WTC11 (cell line): ENCODE measurements at regions not wholly inside any gene's neighbourhood (a gene's known extent, or its start where the extent isn't known, plus 50 kb on each side); places are given as distances from the start of the nearest gene placed in this dataset.
A peak's percentile ranks its signal among the peaks of the same experiment; 100 is the strongest.

Experiments used
- ATAC-seq: fragments of 200-7000 bp; cut with Tn5 transposase; 2 replicates; pipeline ENCODE4 v1.10.0; 2021; ENCODE audit warnings: mild to moderate bottlenecking, moderate library complexity
- CTCF ChIA-PET: fragments of 300-600 bp; sonication (Branson Sonifier 250); formaldehyde crosslinking; loops from one replicate; lab custom pipeline; 2021; ENCODE audit warnings: antibody characterized with exemption; lab: Charles Lee
- POLR2A ChIA-PET: fragments of 350-600 bp; sonication (Branson Sonifier 250); formaldehyde crosslinking; loops from one replicate; lab custom pipeline; 2021; ENCODE audit warnings: antibody characterized with exemption; lab: Charles Lee
- DNase-seq: peaks from one replicate; pipeline ENCODE4 v3.0.0; 2021; ENCODE audit warnings: low spot score
- H3K27ac Mint-ChIP-seq: 2 replicates; pipeline ENCODE4 v1.8.0; 2021; ENCODE audit warnings: mixed read lengths
- H3K27me3 Mint-ChIP-seq: 2 replicates; pipeline ENCODE4 v1.8.0; 2021; ENCODE audit warnings: low read depth, mild to moderate bottlenecking, moderate library complexity, mixed read lengths
- H3K36me3 Mint-ChIP-seq: 2 replicates; pipeline ENCODE4 v1.8.0; 2021; ENCODE audit warnings: mixed read lengths
- H3K4me1 Mint-ChIP-seq: 2 replicates; pipeline ENCODE4 v1.8.0; 2022; ENCODE audit warnings: mixed read lengths
- H3K4me3 Mint-ChIP-seq: 2 replicates; pipeline ENCODE4 v1.8.0; 2021; ENCODE audit warnings: mild to moderate bottlenecking, moderate library complexity, mixed read lengths
- H3K9me3 Mint-ChIP-seq: 2 replicates; pipeline ENCODE4 v1.8.0; 2021; ENCODE audit warnings: mixed read lengths
- ATF1 ChIP-seq: sonication (generic); formaldehyde crosslinking; IDR thresholded peaks from 2 replicates; pipeline ENCODE4 v1.8.1; 2023; ENCODE audit warnings: mild to moderate bottlenecking, moderate library complexity, missing genetic modification reagents
- ATF6 ChIP-seq: sonication (generic); formaldehyde crosslinking; IDR thresholded peaks from 2 replicates; pipeline ENCODE4 v1.8.1; 2023; ENCODE audit warnings: mild to moderate bottlenecking, missing genetic modification reagents
- CREB1 ChIP-seq: sonication (generic); formaldehyde crosslinking; IDR thresholded peaks from 2 replicates; pipeline ENCODE4 v1.8.0; 2023; ENCODE audit warnings: mild to moderate bottlenecking, missing genetic modification reagents
- CREM ChIP-seq: sonication (generic); formaldehyde crosslinking; IDR thresholded peaks from 2 replicates; pipeline ENCODE4 v1.8.1; 2022; ENCODE audit warnings: mild to moderate bottlenecking, missing genetic modification reagents, moderate library complexity
- ERG ChIP-seq: fragments of 250-450 bp; sonication (Bioruptor Pico); IDR thresholded peaks from 2 replicates; pipeline ENCODE4 v1.8.0; 2021; ENCODE audit warnings: mild to moderate bottlenecking
- ESRRA ChIP-seq: sonication (generic); formaldehyde crosslinking; IDR thresholded peaks from 2 replicates; pipeline ENCODE4 v1.8.1; 2022; ENCODE audit warnings: mild to moderate bottlenecking, missing genetic modification reagents, borderline replicate concordance
- GABPB1 ChIP-seq: sonication (generic); formaldehyde crosslinking; IDR thresholded peaks from 2 replicates; pipeline ENCODE4 v1.8.1; 2023; ENCODE audit warnings: mild to moderate bottlenecking, missing genetic modification reagents
- HMGA2 ChIP-seq: fragments of 250-450 bp; sonication (Bioruptor Pico); IDR thresholded peaks from 2 replicates; pipeline ENCODE4 v1.4.0; 2021; ENCODE audit warnings: mild to moderate bottlenecking, moderate library complexity
- JAZF1 ChIP-seq: fragments of 250-450 bp; sonication (Bioruptor Pico); IDR thresholded peaks from 2 replicates; pipeline ENCODE4 v1.9.0; 2021; ENCODE audit warnings: moderate library complexity, mild to moderate bottlenecking, inconsistent platforms
- NFE2L1 ChIP-seq: sonication (generic); formaldehyde crosslinking; IDR thresholded peaks from 2 replicates; pipeline ENCODE4 v1.8.1; 2023; ENCODE audit warnings: missing genetic modification reagents
- PREB ChIP-seq: sonication (generic); formaldehyde crosslinking; IDR thresholded peaks from 2 replicates; pipeline ENCODE4 v1.8.1; 2022; ENCODE audit warnings: mild to moderate bottlenecking, missing genetic modification reagents, moderate library complexity, borderline replicate concordance
- PRRX2 ChIP-seq: fragments of 250-450 bp; sonication (Bioruptor Pico); IDR thresholded peaks from 2 replicates; pipeline ENCODE4 v1.8.0; 2021; ENCODE audit warnings: mild to moderate bottlenecking
- SMAD3 ChIP-seq: sonication (generic); formaldehyde crosslinking; IDR thresholded peaks from 2 replicates; pipeline ENCODE4 v1.8.0; 2022; ENCODE audit warnings: missing genetic modification reagents, mild to moderate bottlenecking, borderline replicate concordance
- STAT6 ChIP-seq: sonication (generic); formaldehyde crosslinking; conservative IDR thresholded peaks from 2 replicates; pipeline ENCODE4 v1.8.1; 2023; ENCODE audit warnings: mild to moderate bottlenecking, low read depth, missing genetic modification reagents, moderate library complexity
- TEAD4 ChIP-seq: sonication (generic); formaldehyde crosslinking; IDR thresholded peaks from 2 replicates; pipeline ENCODE4 v1.8.0; 2022; ENCODE audit warnings: mild to moderate bottlenecking, missing genetic modification reagents
- ZNF317 ChIP-seq: sonication (generic); formaldehyde crosslinking; IDR thresholded peaks from 2 replicates; pipeline ENCODE4 v1.8.1; 2023; ENCODE audit warnings: low read depth, mild to moderate bottlenecking, moderate library complexity, missing genetic modification reagents, borderline replicate concordance
- ZNF532 ChIP-seq: fragments of 250-450 bp; sonication (Bioruptor Pico); IDR thresholded peaks from 2 replicates; pipeline ENCODE4 v1.9.0; 2021; ENCODE audit warnings: mild to moderate bottlenecking, borderline replicate concordance
- ZNF671 ChIP-seq: fragments of 250-450 bp; sonication (Bioruptor Pico); IDR thresholded peaks from 2 replicates; pipeline ENCODE4 v1.8.0; 2021; ENCODE audit warnings: mild to moderate bottlenecking
- ZSCAN18 ChIP-seq: fragments of 250-450 bp; sonication (Bioruptor Pico); IDR thresholded peaks from 2 replicates; pipeline ENCODE4 v2.1.2; 2022; ENCODE audit warnings: mild to moderate bottlenecking, moderate library complexity

- no peaks in the 10 kb centered on the region for H3K9me3 Mint-ChIP-seq
- no peaks in the 10 kb centered on the region for H3K27me3 Mint-ChIP-seq
- H3K4me1 Mint-ChIP-seq: peaks cover 16% of the 10 kb centered on the region
- DNase-seq: no peak
- 0 out of 2 replicates have a peak overlapping the region, but pooled peaks have one; percentile 2 for H3K27ac Mint-ChIP-seq
- H3K36me3 Mint-ChIP-seq: no peaks in the 10 kb centered on the region
- POLR2A ChIA-PET: no interaction called here
- no peak overlapping the region for H3K4me3 Mint-ChIP-seq
- TF ChIP-seq ZNF532 (no peak), ATF1 (CRISPR knock-in tag) (no peak), TEAD4 (CRISPR knock-in tag) (no peak)
- ATAC-seq: no peak
- CTCF ChIA-PET: interaction anchor here (0.6 kb wide), 1 partner anchor 334 kb away, joined by 3 read pairs; no protein-coding TSS in a partner anchor
Observed at GRCh38 chr6:98498144-98498775, 336.1 kb upstream of the POU3F2 start.

- no peaks in the 10 kb centered on the region for H3K27me3 Mint-ChIP-seq
- ATAC-seq: no peak
Observed at GRCh38 chr6:98498866-98499265, 335.5 kb upstream of the POU3F2 start.

More at GRCh38 chr6:98498866-98499265, 335.5 kb upstream of the POU3F2 start:
- Mint-ChIP-seq H3K9me3 (no peaks in the 10 kb centered on the region), H3K27ac (0 out of 2 replicates have a peak overlapping the region, but pooled peaks have one; percentile 2), H3K36me3 (no peaks in the 10 kb centered on the region), H3K4me3 (no peak overlapping the region), H3K4me1 (peaks cover 16% of the 10 kb centered on the region)
- ChIA-PET POLR2A (no interaction called here), CTCF (interaction anchor here (0.6 kb wide), 1 partner anchor 334 kb away, joined by 3 read pairs; no protein-coding TSS in a partner anchor)
- no peak for DNase-seq
- TF ChIP-seq ZNF671 (CRISPR knock-in tag): no peak
- TF ChIP-seq CREM (CRISPR knock-in tag): no peak
- no peak for TF ChIP-seq ESRRA (CRISPR knock-in tag)
- TF ChIP-seq CREB1: no peak
- no peak for TF ChIP-seq PREB (CRISPR knock-in tag)
- no peak for TF ChIP-seq JAZF1 (CRISPR knock-in tag)
- no peak for TF ChIP-seq ATF1 (CRISPR knock-in tag)
- TF ChIP-seq GABPB1 (CRISPR knock-in tag): no peak
- no peak for TF ChIP-seq ZNF317 (CRISPR knock-in tag)
- TF ChIP-seq ERG (CRISPR knock-in tag): no peak
- TF ChIP-seq HMGA2 (CRISPR knock-in tag): no peak
- no peak for TF ChIP-seq ATF6 (CRISPR knock-in tag)
- no peak for TF ChIP-seq STAT6
- no peak for TF ChIP-seq NFE2L1 (CRISPR knock-in tag)
- TF ChIP-seq SMAD3 (CRISPR knock-in tag): no peak
- TF ChIP-seq PRRX2 (CRISPR knock-in tag): no peak
- no peak for TF ChIP-seq ZSCAN18 (CRISPR knock-in tag)
